H54 (cell line): ENCODE measurements at regions not wholly inside any gene's neighbourhood (a gene's known extent, or its start where the extent isn't known, plus 50 kb on each side); places are given as distances from the start of the nearest gene placed in this dataset.

Source experiments
- DNase-seq: peaks from one replicate; pipeline ENCODE4 v3.0.0; 2011; ENCODE audit warnings: low spot score, mixed read lengths; ENCODE audit not compliant: insufficient read length
- FAIRE-seq: peaks from 3 replicates; lab custom pipeline; 2011; peaks lifted over from hg19 to GRCh38; lab: Jason Lieb, UNC
- POLR2A ChIP-seq: IDR thresholded peaks from 2 replicates; pipeline ENCODE4 v1.6.1; 2011; ENCODE audit warnings: low read depth, mild to moderate bottlenecking, low read length

GRCh38 chr9:129400001-129400970, 220.6 kb downstream of the C9orf50 start:
- FAIRE-seq (no peak), DNase-seq (no peak)
- no peak for TF ChIP-seq POLR2A

- TF ChIP-seq POLR2A = no peak
- no peak for FAIRE-seq
- no peak for DNase-seq
Measured at GRCh38 chr9:129399634-129399990, 221.3 kb downstream of the C9orf50 start.

GRCh38 chr9:129398961-129399633, 221.0 kb upstream of the IER5L start:
- DNase-seq = no peak
- TF ChIP-seq POLR2A = no peak
- no peak for FAIRE-seq

DNA sequence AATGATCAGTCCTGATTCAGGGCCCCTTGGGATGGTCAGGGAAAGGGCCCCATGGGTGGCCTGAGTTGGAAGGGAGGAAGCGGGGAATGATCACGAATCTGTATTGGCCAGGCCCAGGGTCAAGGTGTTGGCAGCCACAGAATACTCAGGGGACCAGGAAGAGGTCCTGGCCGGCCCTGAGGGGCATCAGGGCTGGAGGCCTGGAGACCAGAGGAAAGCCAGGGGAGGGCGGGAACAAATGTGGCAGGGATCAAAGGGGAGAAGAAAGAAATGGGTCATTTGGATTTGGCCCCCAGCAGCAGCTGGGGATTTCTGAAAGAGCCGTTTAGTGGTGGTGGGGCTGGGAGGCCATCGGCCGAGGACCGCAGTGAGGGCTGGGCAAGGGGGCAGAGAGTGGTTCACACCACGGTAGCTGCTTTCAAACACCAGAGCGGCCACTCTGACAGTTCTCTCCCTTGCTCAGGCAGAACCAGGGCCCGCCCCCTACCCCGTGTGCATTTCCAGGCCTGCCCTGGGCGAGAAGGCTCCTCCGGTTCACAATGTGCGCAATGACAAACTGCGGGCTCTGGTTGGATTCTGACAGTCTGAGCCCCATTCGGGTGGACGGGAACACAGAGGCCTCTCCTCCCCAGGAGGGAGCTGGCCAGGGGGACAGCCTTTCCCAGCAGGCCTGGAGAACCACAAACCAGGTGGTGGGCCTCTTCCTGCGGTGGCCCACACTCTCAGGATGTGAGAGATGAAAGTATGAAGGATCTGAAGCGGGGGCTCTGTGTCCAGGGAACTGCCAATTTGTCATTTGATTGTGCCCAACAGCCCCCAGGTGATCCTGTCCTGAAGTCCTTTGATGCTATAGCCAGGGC, 220.3 kb upstream of the IER5L start:
- DNase-seq = no peak
- FAIRE-seq = no peak
- no peak for TF ChIP-seq POLR2A

DNA sequence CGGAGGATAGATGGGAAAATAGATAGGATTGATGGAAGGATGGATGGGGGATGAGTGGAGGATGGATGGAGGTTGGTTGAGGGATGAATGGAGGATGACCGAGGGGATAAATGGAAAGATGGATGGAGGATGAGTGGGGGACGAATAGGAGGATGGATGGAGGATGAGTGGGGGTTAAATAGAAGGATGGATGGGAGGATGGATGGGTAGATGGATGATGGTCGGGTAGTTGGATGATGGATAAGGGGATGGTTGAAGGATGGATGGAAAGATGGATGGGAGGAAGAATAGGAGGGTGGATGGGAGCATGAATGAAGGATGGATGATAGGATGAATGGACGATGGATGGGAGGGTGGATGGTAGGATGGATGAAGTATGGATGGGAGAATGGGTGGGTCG, 219.3 kb upstream of the IER5L start:
- DNase-seq (no peak), FAIRE-seq (no peak)
- no peak for TF ChIP-seq POLR2A

GRCh38 chr9:129396365-129396708, 218.3 kb upstream of the IER5L start:
- FAIRE-seq (no peak), DNase-seq (no peak)
- no peak for TF ChIP-seq POLR2A

GRCh38 chr9:129395633-129396364, 217.7 kb upstream of the IER5L start:
- TF ChIP-seq POLR2A = no peak
- no peak for FAIRE-seq
- no peak for DNase-seq

GRCh38 chr9:129394886-129395279, 216.8 kb upstream of the IER5L start:
- TF ChIP-seq POLR2A = no peak
- DNase-seq (no peak), FAIRE-seq (no peak)

GRCh38 chr9:129394061-129394885, 216.2 kb upstream of the IER5L start:
- no peak for DNase-seq
- TF ChIP-seq POLR2A = no peak
- FAIRE-seq = no peak

DNA sequence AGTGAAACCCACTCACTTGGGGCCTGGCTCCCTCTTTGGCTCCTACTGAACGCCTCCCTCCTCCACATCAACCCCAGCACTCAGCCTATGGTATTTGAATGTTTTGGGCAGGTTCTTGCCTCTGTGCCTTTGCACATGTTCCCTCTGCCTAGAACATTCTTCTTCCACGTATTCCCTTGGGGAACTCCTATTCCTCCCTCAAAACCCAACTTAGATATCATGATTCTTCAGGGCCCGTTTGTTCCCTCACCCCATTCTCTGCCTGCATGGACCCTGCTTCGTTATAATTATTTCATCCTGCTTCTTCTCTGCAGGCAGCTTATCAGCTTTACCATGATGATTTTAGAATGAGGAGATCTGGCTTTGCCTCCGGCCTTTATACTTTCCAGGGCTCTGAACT, 215.0 kb upstream of the IER5L start:
- no peak for TF ChIP-seq POLR2A
- FAIRE-seq = no peak

DNA sequence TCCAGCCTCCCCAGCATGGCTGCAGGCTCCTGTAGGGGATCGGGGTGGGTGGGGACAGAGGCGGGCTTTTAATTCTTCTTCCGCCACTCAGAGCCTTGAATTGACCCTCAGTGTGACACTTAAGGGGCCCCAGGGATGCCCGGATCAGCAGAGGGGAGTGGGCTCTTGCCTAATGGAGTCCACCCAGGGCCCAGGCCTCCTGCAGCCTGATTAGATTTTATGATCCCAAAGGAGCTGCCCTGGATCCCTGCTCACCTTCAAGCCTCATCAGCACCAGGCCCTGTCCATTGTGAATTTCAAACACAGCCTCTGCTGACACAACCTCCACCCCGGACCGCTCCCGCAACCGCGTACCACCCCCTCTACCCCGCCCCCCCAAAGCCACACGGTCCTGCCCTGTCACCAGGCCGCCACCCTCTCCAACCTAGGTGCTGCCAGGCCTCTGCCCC, 214.1 kb upstream of the IER5L start:
- no peak for DNase-seq
- no peak for FAIRE-seq
- no peak for TF ChIP-seq POLR2A

More for the DNA sequence above, 215.0 kb upstream of the IER5L start:
- DNase-seq = no peak

GRCh38 chr9:129391221-129391661, 213.2 kb upstream of the IER5L start:
- DNase-seq (no peak), FAIRE-seq (no peak)
- TF ChIP-seq POLR2A = no peak
